GM12801 (cell line): ENCODE measurements at regions not wholly inside any gene's neighbourhood (a gene's known extent, or its start where the extent isn't known, plus 50 kb on each side); places are given as distances from the start of the nearest gene placed in this dataset.

Experiments
- CTCF ChIP-seq: IDR thresholded peaks from one replicate; pipeline ENCODE4 v1.5.1; 2011; ENCODE audit warnings: control low read depth; ENCODE audit not compliant: insufficient read length; ENCODE audit errors: extremely low read depth

- TF ChIP-seq CTCF = no peak
Measured at GRCh38 chr1:34330061-34330460, 153.4 kb downstream of the C1orf94 start.

GRCh38 chr1:34331020-34331926, 154.6 kb downstream of the C1orf94 start:
- TF ChIP-seq CTCF = no peak

GRCh38 chr1:34332996-34333395, 156.3 kb downstream of the C1orf94 start:
- no peak for TF ChIP-seq CTCF

GRCh38 chr1:34338871-34339270, 162.2 kb downstream of the C1orf94 start:
- TF ChIP-seq CTCF = no peak

GRCh38 chr1:34341896-34342295, 165.2 kb downstream of the C1orf94 start:
- TF ChIP-seq CTCF = no peak

- TF ChIP-seq CTCF = no peak
Measured at GRCh38 chr1:34342334-34342733, 165.6 kb downstream of the C1orf94 start.

- no peak for TF ChIP-seq CTCF
Measured at GRCh38 chr1:34346128-34346527, 169.4 kb downstream of the C1orf94 start.

- TF ChIP-seq CTCF = no peak
Measured at GRCh38 chr1:34353409-34353808, 176.7 kb downstream of the C1orf94 start.
